Fibroblast of lung (primary cell): ENCODE measurements at regions not wholly inside any gene's neighbourhood (a gene's known extent, or its start where the extent isn't known, plus 50 kb on each side); places are given as distances from the start of the nearest gene placed in this dataset.

Experiments
- EZH2 ChIP-seq: IDR thresholded peaks from 2 replicates; pipeline ENCODE4 v1.5.1; 2012; ENCODE audit warnings: low read length, control low read depth, mild to moderate bottlenecking; ENCODE audit errors: missing control alignments
- TF ChIP-seq, protein P1 (sequence below), 2 donors: IDR thresholded peaks in 1 of 2; conservative IDR thresholded peaks in 1 of 2; 1 replicate in 1 of 2; 2 replicates in 1 of 2; pipeline ENCODE4 v1.5.1; 2011 to 2012; ENCODE audit warnings: low read length in 2 of 2, control low read depth in 1 of 2, inconsistent platforms in 1 of 2, low read depth in 1 of 2, mild to moderate bottlenecking in 1 of 2

- TF ChIP-seq, protein P1, sequence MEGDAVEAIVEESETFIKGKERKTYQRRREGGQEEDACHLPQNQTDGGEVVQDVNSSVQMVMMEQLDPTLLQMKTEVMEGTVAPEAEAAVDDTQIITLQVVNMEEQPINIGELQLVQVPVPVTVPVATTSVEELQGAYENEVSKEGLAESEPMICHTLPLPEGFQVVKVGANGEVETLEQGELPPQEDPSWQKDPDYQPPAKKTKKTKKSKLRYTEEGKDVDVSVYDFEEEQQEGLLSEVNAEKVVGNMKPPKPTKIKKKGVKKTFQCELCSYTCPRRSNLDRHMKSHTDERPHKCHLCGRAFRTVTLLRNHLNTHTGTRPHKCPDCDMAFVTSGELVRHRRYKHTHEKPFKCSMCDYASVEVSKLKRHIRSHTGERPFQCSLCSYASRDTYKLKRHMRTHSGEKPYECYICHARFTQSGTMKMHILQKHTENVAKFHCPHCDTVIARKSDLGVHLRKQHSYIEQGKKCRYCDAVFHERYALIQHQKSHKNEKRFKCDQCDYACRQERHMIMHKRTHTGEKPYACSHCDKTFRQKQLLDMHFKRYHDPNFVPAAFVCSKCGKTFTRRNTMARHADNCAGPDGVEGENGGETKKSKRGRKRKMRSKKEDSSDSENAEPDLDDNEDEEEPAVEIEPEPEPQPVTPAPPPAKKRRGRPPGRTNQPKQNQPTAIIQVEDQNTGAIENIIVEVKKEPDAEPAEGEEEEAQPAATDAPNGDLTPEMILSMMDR (conservative IDR thresholded peaks at IDR 0.05 in 1 of 2, IDR thresholded peaks at IDR 0.05 in 1 of 2; ENCODE audit: low read depth in 1 of 2, low read length in 2 of 2): no peak
- no peak for TF ChIP-seq EZH2
These were observed 310.2 kb downstream of the SLITRK5 start for GRCh38 chr13:87981416-87981815.
